NB4 (cell line): ENCODE measurements at regions not wholly inside any gene's neighbourhood (a gene's known extent, or its start where the extent isn't known, plus 50 kb on each side); places are given as distances from the start of the nearest gene placed in this dataset.
"Not testable (repeated sequence)": the region's sequence is repeated elsewhere in the genome, so short reads cannot be mapped to it uniquely, and the experiment has no call there.

Source experiments
- DNase-seq: peaks from one replicate; pipeline ENCODE4 v3.0.0; 2010; ENCODE audit warnings: low read depth
- H3K4me3 ChIP-seq: one replicate; pipeline ENCODE4 v1.5.1; 2011; ENCODE audit warnings: mild to moderate bottlenecking, low read depth, low read length, moderate library complexity
- MYC ChIP-seq: IDR thresholded peaks from 2 replicates; pipeline ENCODE4 v1.6.1; 2011; ENCODE audit warnings: low read depth, low read length
- POLR2A ChIP-seq: IDR thresholded peaks from 2 replicates; pipeline ENCODE4 v1.6.1; 2011; ENCODE audit warnings: mild to moderate bottlenecking; ENCODE audit not compliant: insufficient read length; ENCODE audit errors: extremely low read depth
- TF ChIP-seq, protein P1 (sequence below): IDR thresholded peaks from 2 replicates; pipeline ENCODE4 v1.6.1; 2011; ENCODE audit warnings: low read depth, low read length
- TF ChIP-seq, protein P2 (sequence below): IDR thresholded peaks from one replicate; pipeline ENCODE4 v1.5.1; 2012; ENCODE audit warnings: low read depth, low read length

DNA sequence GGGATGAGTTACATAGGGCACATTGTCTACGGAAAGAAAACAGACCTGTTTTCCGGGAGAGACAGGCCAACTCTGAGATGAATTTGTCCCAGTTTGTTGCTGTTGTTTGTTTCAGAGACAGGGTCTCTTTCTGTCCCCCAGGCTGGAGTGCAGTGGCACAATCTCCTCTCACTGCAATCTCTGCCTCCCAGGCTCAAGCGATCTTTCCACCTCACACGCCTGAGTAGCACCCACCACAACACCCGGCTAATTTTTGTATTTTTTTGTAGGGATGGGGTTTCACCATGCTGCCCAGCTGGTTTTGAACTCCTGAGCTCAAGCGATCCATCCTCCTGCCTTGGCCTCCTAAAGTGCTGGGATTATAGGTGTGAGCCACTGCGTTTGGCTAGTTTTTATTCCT is 125.5 kb upstream of the ERRFI1 start:
- no peak for DNase-seq
- H3K4me3 ChIP-seq = no peak overlapping the region
- TF ChIP-seq POLR2A = no peak
- TF ChIP-seq, protein P1, sequence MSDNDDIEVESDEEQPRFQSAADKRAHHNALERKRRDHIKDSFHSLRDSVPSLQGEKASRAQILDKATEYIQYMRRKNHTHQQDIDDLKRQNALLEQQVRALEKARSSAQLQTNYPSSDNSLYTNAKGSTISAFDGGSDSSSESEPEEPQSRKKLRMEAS = no peak
- TF ChIP-seq, protein P2, sequence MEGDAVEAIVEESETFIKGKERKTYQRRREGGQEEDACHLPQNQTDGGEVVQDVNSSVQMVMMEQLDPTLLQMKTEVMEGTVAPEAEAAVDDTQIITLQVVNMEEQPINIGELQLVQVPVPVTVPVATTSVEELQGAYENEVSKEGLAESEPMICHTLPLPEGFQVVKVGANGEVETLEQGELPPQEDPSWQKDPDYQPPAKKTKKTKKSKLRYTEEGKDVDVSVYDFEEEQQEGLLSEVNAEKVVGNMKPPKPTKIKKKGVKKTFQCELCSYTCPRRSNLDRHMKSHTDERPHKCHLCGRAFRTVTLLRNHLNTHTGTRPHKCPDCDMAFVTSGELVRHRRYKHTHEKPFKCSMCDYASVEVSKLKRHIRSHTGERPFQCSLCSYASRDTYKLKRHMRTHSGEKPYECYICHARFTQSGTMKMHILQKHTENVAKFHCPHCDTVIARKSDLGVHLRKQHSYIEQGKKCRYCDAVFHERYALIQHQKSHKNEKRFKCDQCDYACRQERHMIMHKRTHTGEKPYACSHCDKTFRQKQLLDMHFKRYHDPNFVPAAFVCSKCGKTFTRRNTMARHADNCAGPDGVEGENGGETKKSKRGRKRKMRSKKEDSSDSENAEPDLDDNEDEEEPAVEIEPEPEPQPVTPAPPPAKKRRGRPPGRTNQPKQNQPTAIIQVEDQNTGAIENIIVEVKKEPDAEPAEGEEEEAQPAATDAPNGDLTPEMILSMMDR = no peak
- TF ChIP-seq MYC = no peak

DNA sequence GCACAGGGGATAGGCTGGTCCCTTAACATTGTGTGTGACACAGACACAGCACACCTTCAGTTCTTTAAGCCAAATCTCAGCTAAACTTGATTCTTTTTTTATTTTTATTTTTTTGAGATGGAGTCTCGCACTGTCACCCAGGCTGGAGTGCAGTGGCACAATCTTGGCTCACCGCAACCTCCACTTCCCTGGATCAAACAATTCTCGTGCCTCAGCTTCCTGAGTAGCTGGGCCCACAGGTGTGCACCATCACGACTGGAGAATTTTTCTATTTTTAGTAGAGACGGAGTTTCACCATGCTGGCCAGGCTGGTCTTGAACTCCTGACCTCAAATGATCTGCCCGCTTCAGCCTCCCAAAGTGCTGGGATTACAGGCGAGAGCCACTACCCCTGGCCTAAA is 123.6 kb upstream of the ERRFI1 start:
- DNase-seq, H3K4me3 ChIP-seq: not testable (repeated sequence)

DNA sequence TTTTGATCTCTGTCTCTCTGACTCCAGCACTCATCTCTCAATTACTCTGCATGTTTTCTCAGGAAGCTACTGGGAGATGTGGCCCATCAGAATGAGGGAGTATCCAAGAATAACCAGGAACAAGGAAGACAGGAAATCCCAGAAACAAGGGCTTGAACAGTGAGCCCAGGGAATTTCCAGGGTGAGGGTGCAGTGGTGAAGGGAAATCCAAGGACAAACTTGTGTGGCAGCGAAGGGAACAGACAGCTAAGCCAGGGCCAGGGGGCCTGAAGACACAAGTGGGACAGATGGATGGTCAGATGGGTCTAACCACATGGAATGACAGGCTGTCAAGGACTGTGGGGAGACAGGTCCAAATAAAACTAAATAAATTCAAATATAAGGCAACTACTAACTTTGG is 121.8 kb upstream of the ERRFI1 start:
- no peak for DNase-seq
- TF ChIP-seq, protein P2 = no peak
- TF ChIP-seq MYC (no peak), POLR2A (no peak)
- TF ChIP-seq, protein P1 = no peak
- no peak overlapping the region for H3K4me3 ChIP-seq

DNA sequence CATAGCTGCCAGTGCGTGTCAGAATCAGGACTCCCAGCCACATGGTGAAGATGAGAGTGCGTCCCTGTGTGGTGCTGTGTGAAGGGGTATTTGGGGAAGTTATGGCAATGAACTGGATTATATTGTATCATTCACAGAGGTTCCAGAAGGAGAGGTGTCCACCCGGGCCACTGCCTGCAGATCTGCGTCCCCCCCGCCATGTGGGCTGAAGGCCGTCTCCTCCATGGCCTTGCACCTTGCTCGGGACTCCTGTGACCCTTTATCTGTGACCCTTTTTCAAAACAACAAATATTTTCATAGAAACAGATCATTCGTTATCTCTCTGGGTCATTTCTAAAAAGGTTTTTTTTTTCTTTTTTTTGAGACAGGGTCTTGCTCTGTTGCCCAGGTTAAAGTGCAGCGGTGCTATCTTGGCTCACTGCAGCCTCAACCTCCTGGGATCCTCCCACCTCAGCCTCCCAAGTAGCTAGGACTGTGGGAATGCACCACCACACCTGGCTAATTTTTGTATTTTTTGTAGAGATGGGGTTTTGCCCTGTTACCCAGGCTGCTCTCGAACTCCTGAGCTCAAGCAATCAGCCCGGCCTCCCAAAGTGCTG is 120.2 kb upstream of the ERRFI1 start:
- TF ChIP-seq MYC (no peak), POLR2A (no peak)
- TF ChIP-seq, protein P1 = no peak
- TF ChIP-seq, protein P2 = no peak
- no peak overlapping the region for H3K4me3 ChIP-seq
- DNase-seq = no peak

DNA sequence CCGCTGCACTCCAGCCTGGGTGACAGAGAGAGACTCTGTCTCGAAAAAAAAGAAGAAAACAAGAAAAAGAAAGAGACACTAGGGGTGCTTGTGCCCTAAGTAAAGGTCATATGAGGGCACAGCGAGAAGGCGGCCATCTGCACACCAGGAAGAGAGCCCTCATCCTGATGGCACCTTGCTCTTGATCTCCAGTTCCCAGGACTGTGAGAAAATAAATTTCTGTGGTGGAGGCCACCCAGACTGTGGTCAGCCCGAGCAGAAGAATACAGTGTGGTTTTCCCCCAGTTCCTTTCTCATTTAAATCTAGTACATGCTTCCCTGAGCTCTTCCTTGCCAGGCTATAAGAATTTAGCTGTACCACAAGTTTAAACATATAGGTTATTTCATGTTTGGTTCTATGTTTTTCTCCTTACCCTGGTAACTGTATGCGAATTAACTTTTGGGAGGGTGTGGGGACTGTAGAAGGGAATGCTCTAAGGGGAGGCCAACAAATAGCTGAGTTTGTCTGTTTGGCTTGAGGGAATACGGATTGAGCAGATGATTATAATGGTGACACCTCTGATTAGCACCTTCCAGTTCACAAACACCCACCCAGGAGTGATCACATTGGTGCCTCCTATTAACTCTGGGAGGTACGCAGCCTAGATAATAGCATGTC is 119.6 kb upstream of the ERRFI1 start:
- TF ChIP-seq, protein P2 = no peak
- TF ChIP-seq, protein P1 = no peak
- TF ChIP-seq POLR2A (no peak), MYC (no peak)
- DNase-seq = peak; percentile 16
- H3K4me3 ChIP-seq = no peak overlapping the region

DNA sequence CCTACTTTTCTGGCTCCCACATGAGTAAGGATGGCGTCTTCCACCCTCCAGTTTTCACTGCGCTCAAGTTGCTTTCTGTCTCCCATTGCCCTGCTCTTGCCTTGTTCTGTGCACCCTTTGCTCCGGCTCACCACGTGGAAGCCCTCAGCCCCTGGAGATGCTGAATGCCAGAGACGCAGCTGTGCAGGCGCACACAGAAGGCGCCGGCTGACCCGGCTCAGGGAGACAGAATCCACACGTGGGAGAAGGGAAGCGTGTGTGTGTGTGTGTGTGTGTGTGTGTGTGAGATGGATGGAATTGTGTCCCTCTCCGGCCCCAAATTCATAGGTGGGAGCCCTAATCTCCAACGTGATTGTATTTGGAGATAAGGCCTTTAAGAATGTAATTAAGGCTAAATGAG is 118.2 kb upstream of the ERRFI1 start:
- no peak for TF ChIP-seq MYC
- TF ChIP-seq, protein P1 = no peak
- TF ChIP-seq, protein P2 = no peak
- no peak for TF ChIP-seq POLR2A
- H3K4me3 ChIP-seq = no peak overlapping the region
- no peak for DNase-seq
